Mammary epithelial cell (primary cell): ENCODE measurements at regions not wholly inside any gene's neighbourhood (a gene's known extent, or its start where the extent isn't known, plus 50 kb on each side); places are given as distances from the start of the nearest gene placed in this dataset.

Experiments used
- CTCF ChIP-seq, 2 donors: IDR thresholded peaks in 1 of 2; conservative IDR thresholded peaks in 1 of 2; 2 replicates each; pipeline ENCODE4 v1.5.1; 2011 to 2012; ENCODE audit warnings: inconsistent platforms in 2 of 2, low read length in 2 of 2, mild to moderate bottlenecking in 2 of 2, control low read depth in 1 of 2, low read depth in 1 of 2; ENCODE audit not compliant: insufficient read depth in 1 of 2; ENCODE audit errors: extremely low read depth in 1 of 2
- EZH2 ChIP-seq: IDR thresholded peaks from 2 replicates; pipeline ENCODE4 v1.6.1; 2012; ENCODE audit warnings: low read length, inconsistent platforms, borderline replicate concordance

GRCh38 chr2:198807131-198807530 lies 650.6 kb downstream of the SATB2 start:
- TF ChIP-seq EZH2 = no peak
- TF ChIP-seq CTCF (conservative IDR thresholded peaks at IDR 0.05 in 1 of 2, IDR thresholded peaks at IDR 0.05 in 1 of 2; ENCODE audit: extremely low read depth in 1 of 2, insufficient read depth in 1 of 2, low read depth in 1 of 2, low read length in 2 of 2) = no peak
